Panc1 (cell line): ENCODE measurements at regions not wholly inside any gene's neighbourhood (a gene's known extent, or its start where the extent isn't known, plus 50 kb on each side); places are given as distances from the start of the nearest gene placed in this dataset.

Source experiments
- ATAC-seq: fragments of 200-7000 bp; cut with Tn5 transposase; 2 replicates; pipeline ENCODE4 v1.9.1; 2020; ENCODE audit warnings: mild to moderate bottlenecking, moderate library complexity
- BruUV-seq: library from RNA; stranded (reverse); fragments of 400-500 nt; replicated peaks from 2 replicates; lab custom pipeline; 2021; lab: Mats Ljungman, UMichigan
- CTCF ChIA-PET: fragments of 300-600 bp; sonication (Branson Sonifier 250); formaldehyde crosslinking; loops from one replicate; lab custom pipeline; 2022; ENCODE audit warnings: antibody characterized with exemption; lab: Charles Lee
- POLR2A ChIA-PET: fragments of 300-600 bp; sonication (Branson Sonifier 250); formaldehyde crosslinking; loops from one replicate; lab custom pipeline; 2022; ENCODE audit warnings: antibody characterized with exemption; lab: Charles Lee
- DNase-seq: peaks from one replicate; pipeline ENCODE4 v3.0.0-alpha.2; 2010; ENCODE audit warnings: low read depth, low spot score
- H3K27ac ChIP-seq: 2 replicates; pipeline ENCODE4 v1.5.1; 2011; ENCODE audit warnings: mild to moderate bottlenecking, low read length, inconsistent platforms
- H3K27me3 ChIP-seq: fragments of 200-500 bp; sonication (Bioruptor generic); 2 replicates; pipeline ENCODE4 v1.6.0; 2014; ENCODE audit warnings: low read length, inconsistent platforms; ENCODE audit not compliant: control insufficient read depth, insufficient read depth
- H3K36me3 ChIP-seq: fragments of 200-500 bp; sonication (Bioruptor generic); 2 replicates; pipeline ENCODE4 v1.5.1; 2014; ENCODE audit warnings: inconsistent platforms, mild to moderate bottlenecking, low read length, moderate library complexity; ENCODE audit not compliant: control insufficient read depth, insufficient read depth
- H3K4me1 ChIP-seq: 2 replicates; pipeline ENCODE4 v1.5.1; 2011; ENCODE audit warnings: inconsistent platforms, mild to moderate bottlenecking, low read length, moderate library complexity; ENCODE audit not compliant: control insufficient read depth, insufficient read depth
- H3K4me3 ChIP-seq, 2 experiments: 2 replicates each; pipeline ENCODE4 v1.5.1; 2011 to 2012; ENCODE audit warnings: low read depth in 2 of 2, low read length in 2 of 2, mild to moderate bottlenecking in 2 of 2, inconsistent platforms in 1 of 2, moderate library complexity in 1 of 2
- H3K9me3 ChIP-seq: fragments of 200-500 bp; sonication (Bioruptor generic); 2 replicates; pipeline ENCODE4 v1.5.1; 2014; ENCODE audit warnings: low read depth, mild to moderate bottlenecking, inconsistent platforms, low read length, moderate library complexity; ENCODE audit not compliant: control insufficient read depth, insufficient read depth
- POLR2AphosphoS5 ChIP-seq: IDR thresholded peaks from 2 replicates; pipeline ENCODE4 v1.6.1; 2012; ENCODE audit warnings: mild to moderate bottlenecking, low read depth, low read length, moderate library complexity
- SIN3A ChIP-seq: IDR thresholded peaks from 2 replicates; pipeline ENCODE4 v1.6.1; 2012; ENCODE audit warnings: low read depth, mild to moderate bottlenecking, low read length, moderate library complexity, borderline replicate concordance; ENCODE audit not compliant: insufficient read depth
- TCF7L2 ChIP-seq: IDR thresholded peaks from 2 replicates; pipeline ENCODE4 v1.6.1; 2011; ENCODE audit warnings: mild to moderate bottlenecking, low read depth, low read length, inconsistent platforms
- in situ Hi-C: cut with HindIII; loops from 2 replicates; pipeline ENCODE4 v1.10.0; 2016; ENCODE audit warnings: low sequenced_read_pairs, low pct_unique_long_range_greater_than_20kb
- intact Hi-C: fragments of 100-400 bp; cut with micrococcal nuclease; formaldehyde crosslinking; loops from one replicate; pipeline ENCODE4 v1.10.0; 2022; ENCODE audit not compliant: unreplicated experiment
- TF ChIP-seq, protein P1 (sequence below), 2 experiments: IDR thresholded peaks; 2 replicates each; pipeline ENCODE4 v1.6.1; 2011 to 2012; ENCODE audit warnings: low read depth in 2 of 2, control low read depth in 1 of 2, low read length in 1 of 2, mild to moderate bottlenecking in 1 of 2, moderate library complexity in 1 of 2; ENCODE audit not compliant: insufficient read depth in 1 of 2
- TF ChIP-seq, protein P2 (sequence below): fragments of 450-650 bp; IDR thresholded peaks from 2 replicates; pipeline ENCODE4 v1.5.1; 2017; ENCODE audit warnings: mild to moderate bottlenecking

DNA sequence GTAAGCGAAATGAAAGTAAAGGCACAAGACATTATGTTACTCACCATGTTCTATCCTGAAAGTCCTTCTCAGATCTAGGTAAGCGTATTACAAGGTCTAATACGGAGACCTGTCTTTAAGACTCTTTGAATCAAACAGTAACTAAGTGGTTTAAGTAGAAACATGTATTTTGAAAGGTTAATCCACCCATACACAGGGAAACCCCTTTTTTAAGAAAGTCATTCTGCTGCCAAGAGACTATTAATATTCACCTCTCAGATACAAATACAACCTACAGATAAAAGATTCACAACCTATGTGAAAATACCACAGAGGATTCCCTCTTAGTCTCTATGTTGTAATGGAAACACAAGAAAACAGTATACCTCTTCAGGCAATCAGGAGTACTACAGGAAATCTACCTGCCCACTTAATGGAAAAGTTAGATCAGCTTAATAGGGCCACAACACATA, 63.2 kb upstream of the TNIP3 start:
- H3K4me3 ChIP-seq = no peak overlapping the region
- H3K36me3 ChIP-seq = no peaks in the 10 kb centered on the region
- no peaks in the 10 kb centered on the region for H3K27me3 ChIP-seq
- no TSS peak for BruUV-seq
- ATAC-seq (no peak), DNase-seq (no peak)
- no peaks in the 10 kb centered on the region for H3K9me3 ChIP-seq
- H3K27ac ChIP-seq = no peak overlapping the region
- TF ChIP-seq, protein P1, sequence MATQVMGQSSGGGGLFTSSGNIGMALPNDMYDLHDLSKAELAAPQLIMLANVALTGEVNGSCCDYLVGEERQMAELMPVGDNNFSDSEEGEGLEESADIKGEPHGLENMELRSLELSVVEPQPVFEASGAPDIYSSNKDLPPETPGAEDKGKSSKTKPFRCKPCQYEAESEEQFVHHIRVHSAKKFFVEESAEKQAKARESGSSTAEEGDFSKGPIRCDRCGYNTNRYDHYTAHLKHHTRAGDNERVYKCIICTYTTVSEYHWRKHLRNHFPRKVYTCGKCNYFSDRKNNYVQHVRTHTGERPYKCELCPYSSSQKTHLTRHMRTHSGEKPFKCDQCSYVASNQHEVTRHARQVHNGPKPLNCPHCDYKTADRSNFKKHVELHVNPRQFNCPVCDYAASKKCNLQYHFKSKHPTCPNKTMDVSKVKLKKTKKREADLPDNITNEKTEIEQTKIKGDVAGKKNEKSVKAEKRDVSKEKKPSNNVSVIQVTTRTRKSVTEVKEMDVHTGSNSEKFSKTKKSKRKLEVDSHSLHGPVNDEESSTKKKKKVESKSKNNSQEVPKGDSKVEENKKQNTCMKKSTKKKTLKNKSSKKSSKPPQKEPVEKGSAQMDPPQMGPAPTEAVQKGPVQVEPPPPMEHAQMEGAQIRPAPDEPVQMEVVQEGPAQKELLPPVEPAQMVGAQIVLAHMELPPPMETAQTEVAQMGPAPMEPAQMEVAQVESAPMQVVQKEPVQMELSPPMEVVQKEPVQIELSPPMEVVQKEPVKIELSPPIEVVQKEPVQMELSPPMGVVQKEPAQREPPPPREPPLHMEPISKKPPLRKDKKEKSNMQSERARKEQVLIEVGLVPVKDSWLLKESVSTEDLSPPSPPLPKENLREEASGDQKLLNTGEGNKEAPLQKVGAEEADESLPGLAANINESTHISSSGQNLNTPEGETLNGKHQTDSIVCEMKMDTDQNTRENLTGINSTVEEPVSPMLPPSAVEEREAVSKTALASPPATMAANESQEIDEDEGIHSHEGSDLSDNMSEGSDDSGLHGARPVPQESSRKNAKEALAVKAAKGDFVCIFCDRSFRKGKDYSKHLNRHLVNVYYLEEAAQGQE (IDR thresholded peaks at IDR 0.05; ENCODE audit: insufficient read depth in 1 of 2, low read depth in 2 of 2, low read length in 1 of 2) = no peak
- TF ChIP-seq SIN3A (no peak), POLR2AphosphoS5 (no peak), TCF7L2 (no peak)
- intact Hi-C loops (no loop called here), in situ Hi-C loops (no loop called here)
- H3K4me1 ChIP-seq = no peaks in the 10 kb centered on the region
- CTCF ChIA-PET = no interaction called here
- POLR2A ChIA-PET = no interaction called here

DNA sequence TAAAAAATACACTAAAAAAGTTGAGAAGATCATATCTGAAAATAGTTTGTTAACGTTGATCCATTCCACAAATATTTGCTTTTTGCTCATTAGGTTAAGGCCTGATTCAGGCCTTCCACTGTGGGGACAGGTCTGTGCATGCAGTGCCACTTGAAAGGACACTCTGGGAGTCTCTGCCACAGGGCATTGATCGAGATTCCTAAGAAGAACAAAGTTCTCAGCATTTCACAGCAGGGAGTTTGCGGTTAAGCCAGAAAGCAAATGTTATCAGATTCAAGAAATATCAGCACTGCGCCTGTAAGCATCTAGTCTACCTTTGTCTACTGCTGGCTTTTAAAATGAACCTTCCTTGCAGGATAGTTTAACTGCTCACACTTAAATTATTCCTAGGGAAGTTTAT, 62.2 kb upstream of the TNIP3 start:
- CTCF ChIA-PET = no interaction called here
- H3K27ac ChIP-seq = no peak overlapping the region
- no peak overlapping the region for H3K4me3 ChIP-seq
- BruUV-seq = no TSS peak
- DNase-seq (no peak), ATAC-seq (no peak)
- no peaks in the 10 kb centered on the region for H3K27me3 ChIP-seq
- no peaks in the 10 kb centered on the region for H3K9me3 ChIP-seq
- in situ Hi-C loops (no loop called here), intact Hi-C loops (no loop called here)
- POLR2A ChIA-PET = no interaction called here
- H3K36me3 ChIP-seq = no peaks in the 10 kb centered on the region
- TF ChIP-seq TCF7L2 (no peak), SIN3A (no peak), POLR2AphosphoS5 (no peak)
- TF ChIP-seq, protein P1 (IDR thresholded peaks at IDR 0.05; ENCODE audit: insufficient read depth in 1 of 2, low read depth in 2 of 2, low read length in 1 of 2) = no peak
- TF ChIP-seq, protein P2, sequence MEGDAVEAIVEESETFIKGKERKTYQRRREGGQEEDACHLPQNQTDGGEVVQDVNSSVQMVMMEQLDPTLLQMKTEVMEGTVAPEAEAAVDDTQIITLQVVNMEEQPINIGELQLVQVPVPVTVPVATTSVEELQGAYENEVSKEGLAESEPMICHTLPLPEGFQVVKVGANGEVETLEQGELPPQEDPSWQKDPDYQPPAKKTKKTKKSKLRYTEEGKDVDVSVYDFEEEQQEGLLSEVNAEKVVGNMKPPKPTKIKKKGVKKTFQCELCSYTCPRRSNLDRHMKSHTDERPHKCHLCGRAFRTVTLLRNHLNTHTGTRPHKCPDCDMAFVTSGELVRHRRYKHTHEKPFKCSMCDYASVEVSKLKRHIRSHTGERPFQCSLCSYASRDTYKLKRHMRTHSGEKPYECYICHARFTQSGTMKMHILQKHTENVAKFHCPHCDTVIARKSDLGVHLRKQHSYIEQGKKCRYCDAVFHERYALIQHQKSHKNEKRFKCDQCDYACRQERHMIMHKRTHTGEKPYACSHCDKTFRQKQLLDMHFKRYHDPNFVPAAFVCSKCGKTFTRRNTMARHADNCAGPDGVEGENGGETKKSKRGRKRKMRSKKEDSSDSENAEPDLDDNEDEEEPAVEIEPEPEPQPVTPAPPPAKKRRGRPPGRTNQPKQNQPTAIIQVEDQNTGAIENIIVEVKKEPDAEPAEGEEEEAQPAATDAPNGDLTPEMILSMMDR = no peak
- H3K4me1 ChIP-seq = no peaks in the 10 kb centered on the region
